Vagina (tissue), 2 donors: ENCODE measurements at regions not wholly inside any gene's neighbourhood (a gene's known extent, or its start where the extent isn't known, plus 50 kb on each side); places are given as distances from the start of the nearest gene placed in this dataset.
A peak's percentile ranks its signal among the peaks of the same experiment; 100 is the strongest.

Source experiments
- DNase-seq, 2 donors: peaks; one replicate each; pipeline ENCODE4 v3.0.0-alpha.2; 2017; ENCODE audit errors: extremely low spot score in 2 of 2
- H3K27ac ChIP-seq: fragments of 200-600 bp; sonication (generic); one replicate; pipeline ENCODE4 v1.5.1; 2019
- H3K27me3 ChIP-seq: fragments of 200-600 bp; sonication (generic); one replicate; pipeline ENCODE4 v1.5.1; 2019
- H3K36me3 ChIP-seq, 2 donors: fragments of 200-600 bp; sonication (generic); one replicate each; pipeline ENCODE4 v1.5.1; 2017 to 2019
- H3K4me1 ChIP-seq: fragments of 200-600 bp; sonication (generic); one replicate; pipeline ENCODE4 v1.5.1; 2019
- H3K4me3 ChIP-seq, 2 donors: fragments of 200-600 bp; sonication (generic); 1 replicate in 1 of 2; 2 replicates in 1 of 2; pipeline ENCODE4 v1.5.1; 2016 to 2019
- H3K9me3 ChIP-seq: fragments of 200-600 bp; sonication (generic); one replicate; pipeline ENCODE4 v1.5.1; 2019
- POLR2A ChIP-seq, 2 donors: fragments of 450-650 bp; IDR thresholded peaks; one replicate each; pipeline ENCODE4 v1.6.1; 2017; ENCODE audit warnings: antibody characterized with exemption in 2 of 2, mild to moderate bottlenecking in 2 of 2, moderate library complexity in 2 of 2
- POLR2AphosphoS5 ChIP-seq, 2 donors: sonication (generic); formaldehyde crosslinking; IDR thresholded peaks; one replicate each; pipeline ENCODE4 v1.9.0; 2017; ENCODE audit warnings: antibody characterized with exemption in 2 of 2, mild to moderate bottlenecking in 2 of 2, low read depth in 1 of 2; ENCODE audit not compliant: insufficient read depth in 1 of 2
- intact Hi-C: fragments of 100-400 bp; cut with DNase I; formaldehyde crosslinking; loops from one replicate; pipeline ENCODE4 v1.15.1; 2023
- TF ChIP-seq, protein P1 (sequence below), 3 experiments: fragments of 450-650 bp in 2 of 3; fragments of 200-600 bp in 1 of 3; sonication (generic) in 1 of 3; IDR thresholded peaks; one replicate each; pipeline ENCODE4 v1.5.1; 2017 to 2019; ENCODE audit warnings: antibody characterized with exemption in 3 of 3, mild to moderate bottlenecking in 2 of 3, moderate library complexity in 2 of 3

DNA sequence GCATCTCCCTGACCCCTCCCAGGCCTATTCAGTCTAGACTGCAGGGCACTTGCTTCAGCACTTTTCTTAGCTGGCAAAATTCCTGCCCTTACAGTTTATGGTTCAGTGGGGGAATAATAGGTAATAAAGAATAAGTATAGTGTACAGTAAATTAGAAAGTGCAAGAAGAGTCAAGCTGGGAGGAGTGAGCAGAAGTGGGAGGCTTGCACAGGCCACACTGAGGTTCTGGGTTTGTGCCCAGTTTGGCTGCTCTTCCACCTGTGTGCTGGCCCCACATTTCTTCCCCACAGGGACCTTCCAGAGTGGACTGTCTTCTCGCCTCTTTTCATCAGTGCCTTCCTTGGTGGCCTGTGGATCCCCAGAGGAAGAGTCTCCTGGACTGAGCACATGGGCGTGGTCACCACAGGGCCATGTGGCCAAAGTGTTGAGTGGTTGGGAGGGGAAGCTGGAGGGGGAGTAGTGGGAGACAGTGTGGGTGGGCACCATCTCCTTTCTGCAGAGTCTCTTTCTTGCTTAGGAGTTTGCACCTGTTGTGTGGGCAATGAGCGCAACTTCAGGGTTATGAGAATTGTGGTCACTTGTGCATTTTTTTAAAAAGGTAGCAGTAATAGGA lies 128.6 kb upstream of the ZSWIM2 start:
- TF ChIP-seq POLR2A (IDR thresholded peaks at IDR 0.05) (no peak), POLR2AphosphoS5 (IDR thresholded peaks at IDR 0.05; ENCODE audit: insufficient read depth in 1 of 2, low read depth in 1 of 2) (no peak)
- TF ChIP-seq, protein P1, sequence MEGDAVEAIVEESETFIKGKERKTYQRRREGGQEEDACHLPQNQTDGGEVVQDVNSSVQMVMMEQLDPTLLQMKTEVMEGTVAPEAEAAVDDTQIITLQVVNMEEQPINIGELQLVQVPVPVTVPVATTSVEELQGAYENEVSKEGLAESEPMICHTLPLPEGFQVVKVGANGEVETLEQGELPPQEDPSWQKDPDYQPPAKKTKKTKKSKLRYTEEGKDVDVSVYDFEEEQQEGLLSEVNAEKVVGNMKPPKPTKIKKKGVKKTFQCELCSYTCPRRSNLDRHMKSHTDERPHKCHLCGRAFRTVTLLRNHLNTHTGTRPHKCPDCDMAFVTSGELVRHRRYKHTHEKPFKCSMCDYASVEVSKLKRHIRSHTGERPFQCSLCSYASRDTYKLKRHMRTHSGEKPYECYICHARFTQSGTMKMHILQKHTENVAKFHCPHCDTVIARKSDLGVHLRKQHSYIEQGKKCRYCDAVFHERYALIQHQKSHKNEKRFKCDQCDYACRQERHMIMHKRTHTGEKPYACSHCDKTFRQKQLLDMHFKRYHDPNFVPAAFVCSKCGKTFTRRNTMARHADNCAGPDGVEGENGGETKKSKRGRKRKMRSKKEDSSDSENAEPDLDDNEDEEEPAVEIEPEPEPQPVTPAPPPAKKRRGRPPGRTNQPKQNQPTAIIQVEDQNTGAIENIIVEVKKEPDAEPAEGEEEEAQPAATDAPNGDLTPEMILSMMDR (IDR thresholded peaks at IDR 0.05), result no peak
- no peaks in the 10 kb centered on the region for H3K27me3 ChIP-seq
- H3K27ac ChIP-seq, result no peak overlapping the region
- no peak overlapping the region for H3K4me3 ChIP-seq
- no peaks in the 10 kb centered on the region for H3K4me1 ChIP-seq
- intact Hi-C loops, result no loop called here
- peak in 1 of 2 donors; percentile 67 for DNase-seq
- H3K9me3 ChIP-seq, result no peaks in the 10 kb centered on the region
- H3K36me3 ChIP-seq, result no peaks in the 10 kb centered on the region

DNA sequence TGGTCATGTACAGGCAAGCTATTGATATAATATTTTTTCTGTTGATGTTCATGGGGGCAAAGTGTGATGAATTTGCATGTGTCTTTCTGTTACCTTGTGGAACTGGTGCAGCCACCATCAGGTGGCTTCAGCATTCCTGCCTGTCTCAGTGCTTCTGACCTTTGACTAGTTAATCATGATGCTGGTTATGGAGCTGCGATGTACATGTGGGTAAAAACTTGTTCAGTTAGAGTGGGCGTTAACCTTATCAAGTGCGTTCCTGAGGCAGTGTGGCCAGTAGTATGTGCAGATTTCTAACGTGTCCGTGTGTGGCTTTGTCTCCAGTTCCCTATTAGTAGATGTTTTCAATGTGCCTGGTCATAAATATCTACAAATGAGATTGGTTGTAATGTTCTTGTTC lies 127.4 kb upstream of the ZSWIM2 start:
- intact Hi-C loops, result no loop called here
- no peaks in the 10 kb centered on the region for H3K9me3 ChIP-seq
- no peaks in the 10 kb centered on the region for H3K36me3 ChIP-seq
- H3K27me3 ChIP-seq, result no peaks in the 10 kb centered on the region
- H3K4me1 ChIP-seq, result no peaks in the 10 kb centered on the region
- TF ChIP-seq POLR2A (IDR thresholded peaks at IDR 0.05) (no peak), POLR2AphosphoS5 (IDR thresholded peaks at IDR 0.05; ENCODE audit: insufficient read depth in 1 of 2, low read depth in 1 of 2) (no peak)
- TF ChIP-seq, protein P1 (IDR thresholded peaks at IDR 0.05), result no peak
- DNase-seq, result peak in 1 of 2 donors; percentile 13
- H3K27ac ChIP-seq, result no peak overlapping the region
- no peak overlapping the region for H3K4me3 ChIP-seq

- Histone ChIP-seq H3K36me3 (no peaks in the 10 kb centered on the region), H3K27ac (no peak overlapping the region), H3K4me1 (no peaks in the 10 kb centered on the region), H3K4me3 (no peak overlapping the region), H3K9me3 (no peaks in the 10 kb centered on the region), H3K27me3 (no peaks in the 10 kb centered on the region)
- TF ChIP-seq, protein P1 (IDR thresholded peaks at IDR 0.05), result no peak
- TF ChIP-seq POLR2A (IDR thresholded peaks at IDR 0.05), result no peak
- TF ChIP-seq POLR2AphosphoS5 (IDR thresholded peaks at IDR 0.05; ENCODE audit: insufficient read depth in 1 of 2, low read depth in 1 of 2), result no peak
- DNase-seq, result peak; percentile 52
- intact Hi-C loops, result no loop called here
Measured at GRCh38 chr2:186972281-186972970, 123.5 kb upstream of the ZSWIM2 start.

GRCh38 chr2:186968277-186968676 lies 119.3 kb upstream of the ZSWIM2 start:
- H3K4me3 ChIP-seq, result no peak overlapping the region
- no peaks in the 10 kb centered on the region for H3K27me3 ChIP-seq
- no peaks in the 10 kb centered on the region for H3K9me3 ChIP-seq
- no peaks in the 10 kb centered on the region for H3K4me1 ChIP-seq
- TF ChIP-seq POLR2A (IDR thresholded peaks at IDR 0.05) (no peak), POLR2AphosphoS5 (IDR thresholded peaks at IDR 0.05; ENCODE audit: insufficient read depth in 1 of 2, low read depth in 1 of 2) (no peak)
- TF ChIP-seq, protein P1 (IDR thresholded peaks at IDR 0.05), result no peak
- H3K36me3 ChIP-seq, result no peaks in the 10 kb centered on the region
- H3K27ac ChIP-seq, result no peak overlapping the region
- DNase-seq, result no peak
- intact Hi-C loops, result no loop called here

DNA sequence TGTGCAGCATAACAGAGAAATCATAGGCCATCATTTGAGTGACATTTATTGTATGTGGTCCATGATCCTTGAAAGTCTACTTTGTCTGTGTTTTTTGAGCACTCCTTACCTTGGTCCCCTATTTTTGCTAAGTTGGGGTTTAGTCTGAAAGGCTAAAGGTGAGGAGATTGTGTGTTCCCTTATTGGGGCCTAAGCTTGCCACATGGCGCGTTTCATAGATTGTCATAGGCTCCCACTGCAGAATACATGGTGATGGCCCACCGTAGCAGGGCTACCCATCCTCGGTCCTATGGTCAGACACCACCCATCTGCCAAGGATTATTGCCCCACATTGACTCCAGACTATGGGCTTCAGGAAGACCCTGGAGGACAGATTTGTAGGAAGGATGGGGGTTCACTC lies 117.0 kb upstream of the ZSWIM2 start:
- no peak for DNase-seq
- intact Hi-C loops, result no loop called here
- H3K9me3 ChIP-seq, result no peaks in the 10 kb centered on the region
- H3K27ac ChIP-seq, result no peak overlapping the region
- H3K27me3 ChIP-seq, result no peaks in the 10 kb centered on the region
- no peaks in the 10 kb centered on the region for H3K4me1 ChIP-seq
- TF ChIP-seq POLR2AphosphoS5 (IDR thresholded peaks at IDR 0.05; ENCODE audit: insufficient read depth in 1 of 2, low read depth in 1 of 2) (no peak), POLR2A (IDR thresholded peaks at IDR 0.05) (no peak)
- TF ChIP-seq, protein P1 (IDR thresholded peaks at IDR 0.05), result no peak
- no peak overlapping the region for H3K4me3 ChIP-seq
- no peaks in the 10 kb centered on the region for H3K36me3 ChIP-seq
